ENCODE measurements at regions not wholly inside any gene's neighbourhood (a gene's known extent, or its start where the extent isn't known, plus 50 kb on each side); places are given as distances from the start of the nearest gene placed in this dataset.

DNA sequence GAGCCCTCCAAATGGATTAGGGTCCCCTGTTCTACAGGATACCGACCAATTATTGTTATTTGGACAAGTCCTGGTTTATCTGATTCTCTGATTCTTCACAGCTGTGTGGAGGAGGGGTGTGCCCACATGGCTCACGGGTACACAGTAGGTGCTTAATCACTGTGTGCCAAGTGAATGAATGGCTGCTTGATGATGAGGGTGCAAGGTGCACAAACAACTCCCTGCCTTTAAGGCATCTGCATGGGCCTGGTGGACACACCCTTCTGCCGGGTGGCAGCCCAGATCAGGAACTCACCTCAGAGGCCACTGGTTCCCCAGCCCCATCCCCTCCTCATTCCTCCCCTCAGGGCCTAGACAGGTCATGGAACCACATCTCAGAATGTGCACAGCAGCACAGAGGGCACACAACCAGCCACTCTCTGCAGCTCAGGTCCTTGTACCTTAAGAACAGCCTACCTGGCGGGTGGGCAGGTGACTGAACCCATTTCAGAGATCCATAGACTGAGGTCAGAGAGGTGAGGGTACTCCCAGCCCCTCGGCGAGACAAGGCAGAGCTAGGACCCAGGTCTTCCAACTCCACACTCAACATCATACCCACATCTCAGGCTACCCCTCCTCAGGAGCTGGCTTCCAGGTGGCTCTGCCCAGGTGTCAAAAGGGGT lies 50.3 kb downstream of the SHANK2 start:
- no peak for DNase-seq
- no peak overlapping the region for H3K4me3 ChIP-seq
- H3K4me1 ChIP-seq = no peaks in the 10 kb centered on the region
- H3K27me3 ChIP-seq = no peaks in the 10 kb centered on the region
- no peak overlapping the region for H3K27ac ChIP-seq
- no peaks in the 10 kb centered on the region for H3K9me3 ChIP-seq (replicated peaks)
- H3K36me3 ChIP-seq = no peaks in the 10 kb centered on the region

DNA sequence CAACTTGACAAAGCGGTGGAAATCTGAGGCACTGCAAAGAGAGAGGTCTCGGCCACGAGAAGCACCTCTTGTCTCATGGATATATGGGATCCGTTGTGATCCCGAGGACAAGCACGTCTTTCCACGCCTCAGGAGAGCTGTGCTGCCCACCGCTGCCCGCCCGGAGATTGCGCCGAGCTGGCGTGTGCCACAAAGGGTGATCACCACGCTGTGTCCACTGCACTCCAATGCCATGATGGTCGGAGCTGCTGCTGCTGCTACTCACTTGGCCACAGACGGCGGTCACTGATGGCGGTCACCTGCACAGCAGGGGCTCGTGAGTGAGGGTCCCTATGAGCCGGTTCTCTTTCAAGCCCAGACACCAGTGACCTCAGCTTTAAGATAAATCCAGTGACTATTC lies 51.1 kb downstream of the SHANK2 start:
- H3K9me3 ChIP-seq (replicated peaks) = no peaks in the 10 kb centered on the region
- H3K27ac ChIP-seq = no peak overlapping the region
- no peak for DNase-seq
- H3K36me3 ChIP-seq = no peaks in the 10 kb centered on the region
- no peaks in the 10 kb centered on the region for H3K4me1 ChIP-seq
- H3K27me3 ChIP-seq = no peaks in the 10 kb centered on the region
- no peak overlapping the region for H3K4me3 ChIP-seq

DNA sequence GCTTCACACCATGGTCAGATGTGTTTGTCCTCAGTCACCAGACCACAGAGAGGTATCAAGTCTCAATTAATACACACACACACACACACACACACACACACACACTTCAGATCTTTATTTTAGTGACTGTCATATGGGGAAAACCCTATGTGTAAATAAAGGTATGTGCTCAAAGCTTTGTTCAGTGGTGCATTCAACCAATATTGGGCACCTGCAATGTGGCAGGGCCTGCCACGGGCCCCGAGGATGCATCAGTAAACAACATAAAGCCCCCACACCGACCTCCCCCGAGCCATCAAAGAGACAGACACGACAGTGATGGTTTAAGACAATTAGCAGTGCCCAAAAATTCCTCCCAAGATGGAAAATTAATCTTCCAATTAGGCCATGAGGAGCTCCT lies 51.6 kb downstream of the SHANK2 start:
- no peak overlapping the region for H3K4me3 ChIP-seq
- no peaks in the 10 kb centered on the region for H3K27me3 ChIP-seq
- no peaks in the 10 kb centered on the region for H3K36me3 ChIP-seq
- DNase-seq = no peak
- no peaks in the 10 kb centered on the region for H3K9me3 ChIP-seq (replicated peaks)
- H3K4me1 ChIP-seq = no peaks in the 10 kb centered on the region
- H3K27ac ChIP-seq = no peak overlapping the region

DNA sequence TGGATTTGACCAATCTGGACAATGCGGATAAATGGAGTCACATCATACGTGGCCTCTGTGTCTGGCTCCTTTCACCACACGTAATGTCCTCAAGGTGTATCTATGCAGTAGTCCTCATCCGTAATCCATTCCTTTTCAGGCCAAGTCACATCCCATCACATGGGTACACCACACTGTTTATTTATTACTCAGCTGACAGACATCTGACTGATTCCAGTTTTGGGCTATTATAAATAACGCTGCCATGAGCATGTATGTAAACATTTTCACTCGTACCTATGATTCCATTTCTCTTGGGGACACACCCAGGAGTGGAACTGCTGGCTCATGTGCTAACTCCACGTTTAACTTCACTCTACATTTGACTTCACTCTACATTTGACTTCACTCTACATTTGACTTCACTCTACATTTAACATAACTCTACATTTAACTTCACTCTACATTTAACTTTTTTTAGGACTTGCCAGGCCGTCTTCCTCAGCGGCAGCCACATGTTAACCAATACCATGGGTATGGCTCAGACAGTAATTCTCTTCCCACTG lies 52.1 kb downstream of the SHANK2 start:
- Histone ChIP-seq H3K27ac (no peak overlapping the region), H3K36me3 (no peaks in the 10 kb centered on the region), H3K27me3 (no peaks in the 10 kb centered on the region), H3K4me3 (no peak overlapping the region), H3K9me3 (replicated peaks) (no peaks in the 10 kb centered on the region), H3K4me1 (no peaks in the 10 kb centered on the region)
- no peak for DNase-seq

DNA sequence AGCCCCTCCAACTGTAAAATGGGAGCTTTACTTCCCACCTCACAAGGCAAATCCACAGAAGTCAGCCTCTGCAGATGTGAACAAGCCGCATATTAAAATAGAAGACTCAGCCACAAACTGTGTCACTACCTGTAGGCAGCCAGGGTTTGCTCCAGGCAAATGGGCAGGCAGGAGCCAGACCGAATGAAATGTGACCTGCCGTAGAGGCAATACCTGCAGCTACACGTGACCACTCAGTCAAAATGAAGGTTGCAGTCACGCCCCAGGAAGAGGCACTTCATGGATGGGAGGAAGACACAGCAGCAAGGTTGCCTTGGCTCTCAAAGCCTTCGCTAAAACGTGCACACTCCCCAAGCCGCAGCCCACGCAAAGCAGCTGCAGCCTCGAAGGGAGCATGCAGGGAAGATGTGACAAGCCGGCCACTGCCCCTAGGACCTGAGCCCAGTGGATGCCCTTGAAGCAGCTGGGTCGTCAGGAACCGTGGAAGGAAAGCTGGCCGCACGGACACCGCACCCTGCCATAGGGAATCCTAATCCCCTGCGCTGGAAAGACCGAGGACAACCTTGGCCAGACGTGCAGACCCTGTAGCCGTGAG lies 53.1 kb downstream of the SHANK2 start:
- Histone ChIP-seq H3K36me3 (no peaks in the 10 kb centered on the region), H3K4me3 (no peak overlapping the region), H3K27ac (no peak overlapping the region), H3K4me1 (no peaks in the 10 kb centered on the region), H3K9me3 (replicated peaks) (no peaks in the 10 kb centered on the region), H3K27me3 (no peaks in the 10 kb centered on the region)
- DNase-seq = no peak

DNA sequence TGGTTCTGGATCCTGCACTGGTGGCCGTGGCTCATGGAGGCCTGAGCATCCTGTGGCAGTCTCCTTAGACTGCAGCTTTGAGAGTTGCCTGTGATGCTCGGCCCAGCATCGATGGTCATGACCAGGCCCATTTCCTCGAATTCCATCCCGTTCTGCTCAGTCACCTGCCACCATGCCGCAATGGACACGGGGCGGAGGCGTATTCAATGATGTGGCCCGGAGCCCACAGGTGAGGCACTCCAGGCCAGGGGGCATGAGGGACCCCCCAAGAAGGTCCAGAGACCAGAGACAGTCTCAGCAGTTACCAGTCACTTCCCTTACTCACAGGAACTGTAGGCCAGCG lies 53.6 kb downstream of the SHANK2 start:
- Histone ChIP-seq H3K27ac (no peak overlapping the region), H3K4me1 (no peaks in the 10 kb centered on the region), H3K27me3 (no peaks in the 10 kb centered on the region), H3K4me3 (no peak overlapping the region), H3K36me3 (no peaks in the 10 kb centered on the region), H3K9me3 (replicated peaks) (no peaks in the 10 kb centered on the region)
- no peak for DNase-seq

DNA sequence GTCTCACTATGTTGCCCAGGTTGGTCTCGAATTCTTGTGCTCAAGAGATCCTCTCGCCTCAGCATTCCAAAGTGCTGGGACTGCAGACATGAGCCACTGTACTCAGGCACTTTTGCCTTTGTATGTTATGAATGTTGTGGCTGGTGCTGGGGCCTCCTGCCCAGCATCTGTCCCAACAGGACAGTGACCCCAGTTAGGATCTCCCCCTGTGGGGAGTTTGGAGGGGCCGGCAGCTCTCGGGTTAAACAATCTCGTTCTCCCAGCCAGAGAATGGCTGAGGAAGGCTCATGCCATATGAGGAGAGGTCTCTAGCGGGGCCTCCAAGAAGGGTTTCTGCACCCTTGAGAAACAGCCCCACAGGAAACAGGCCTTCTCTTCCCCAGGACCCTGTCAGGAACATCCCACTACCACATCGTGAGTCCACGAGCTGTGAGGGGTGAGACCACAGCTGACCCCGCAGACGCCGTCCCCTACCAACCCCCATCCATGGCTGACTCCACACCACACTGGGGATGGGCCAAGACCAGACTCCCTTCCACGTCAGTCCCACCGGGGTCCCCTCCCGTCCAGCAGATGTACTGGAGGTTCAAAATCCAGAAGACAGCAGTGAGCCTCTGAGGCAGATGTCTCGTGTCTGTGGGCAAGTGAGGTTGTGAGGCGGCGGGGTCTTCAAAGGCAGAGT lies 54.1 kb downstream of the SHANK2 start:
- H3K4me3 ChIP-seq = no peak overlapping the region
- H3K27me3 ChIP-seq = no peaks in the 10 kb centered on the region

DNA sequence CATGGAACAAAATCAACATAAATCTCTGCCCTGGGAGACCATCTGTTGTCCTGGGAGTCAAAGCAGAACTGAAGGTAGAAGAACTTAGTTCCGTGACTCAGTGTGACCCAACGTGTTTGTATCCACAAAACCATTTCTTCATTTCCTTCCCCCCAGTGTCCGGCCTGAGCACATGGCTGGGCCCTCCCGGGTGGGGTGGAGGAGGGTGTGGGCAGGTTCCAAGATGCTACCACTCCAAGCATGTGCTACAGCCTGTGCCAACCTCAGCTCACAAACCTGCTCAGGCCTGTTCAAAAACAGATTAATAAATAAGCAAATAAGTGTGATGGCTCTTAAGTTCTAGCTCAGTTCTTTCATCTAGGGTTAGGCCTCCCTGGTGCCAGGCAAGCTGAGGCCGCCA lies 55.3 kb downstream of the SHANK2 start:
- no peak overlapping the region for H3K27ac ChIP-seq
- DNase-seq = no peak

More for the DNA sequence above, 54.1 kb downstream of the SHANK2 start:
- Histone ChIP-seq H3K9me3 (replicated peaks) (no peaks in the 10 kb centered on the region), H3K4me1 (no peaks in the 10 kb centered on the region), H3K27ac (no peak overlapping the region), H3K36me3 (no peaks in the 10 kb centered on the region)
- DNase-seq = no peak

DNA sequence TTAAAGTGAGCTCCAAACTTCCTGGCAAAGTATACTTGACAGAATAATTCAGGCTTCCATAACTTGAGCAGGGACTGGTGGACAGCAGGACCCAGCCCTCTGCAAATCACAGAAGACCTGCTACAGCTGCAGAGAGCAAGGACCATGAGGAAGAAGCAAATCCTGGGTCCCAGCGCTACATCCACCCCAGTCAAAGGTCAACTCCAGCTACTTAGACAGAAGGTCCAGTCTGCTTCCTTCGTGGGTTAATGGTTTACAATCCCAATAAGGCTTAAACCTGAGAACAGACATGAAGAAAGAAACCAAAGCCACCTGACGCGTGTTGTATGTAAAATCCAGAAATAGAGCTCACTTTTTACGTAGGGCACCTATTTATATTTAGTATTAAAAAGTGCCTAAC lies 57.7 kb downstream of the SHANK2 start:
- H3K36me3 ChIP-seq = no peaks in the 10 kb centered on the region
- no peak overlapping the region for H3K27ac ChIP-seq
- H3K4me1 ChIP-seq = no peaks in the 10 kb centered on the region
- no peak overlapping the region for H3K4me3 ChIP-seq
- no peaks in the 10 kb centered on the region for H3K9me3 ChIP-seq (replicated peaks)
- no peaks in the 10 kb centered on the region for H3K27me3 ChIP-seq
- no peak for DNase-seq

More for the DNA sequence above, 55.3 kb downstream of the SHANK2 start:
- Histone ChIP-seq H3K4me3 (no peak overlapping the region), H3K27me3 (no peaks in the 10 kb centered on the region), H3K4me1 (no peaks in the 10 kb centered on the region), H3K36me3 (no peaks in the 10 kb centered on the region), H3K9me3 (replicated peaks) (no peaks in the 10 kb centered on the region)

DNA sequence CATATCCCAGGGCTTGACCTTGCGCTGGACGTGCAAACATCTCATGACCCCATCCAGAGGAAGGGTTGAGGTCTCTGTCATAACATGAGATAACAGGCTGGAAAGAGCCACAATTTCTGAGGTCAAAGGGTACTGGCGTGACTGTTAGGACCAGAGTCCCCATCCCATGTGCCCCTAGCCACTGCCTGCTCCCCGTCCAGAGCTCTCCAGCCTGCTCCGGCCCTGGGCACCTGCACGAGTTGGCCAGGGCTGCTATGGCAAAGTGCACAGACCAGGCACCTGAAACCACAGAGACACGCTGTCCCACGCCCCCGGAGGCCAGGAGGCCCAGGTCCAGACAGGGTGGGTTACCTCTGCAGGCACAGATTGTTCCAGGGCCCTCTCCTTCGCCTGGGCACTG lies 58.9 kb downstream of the SHANK2 start:
- no peak for DNase-seq
- H3K4me3 ChIP-seq = no peak overlapping the region
- no peaks in the 10 kb centered on the region for H3K36me3 ChIP-seq
- H3K9me3 ChIP-seq (replicated peaks) = no peaks in the 10 kb centered on the region
- H3K27me3 ChIP-seq = no peaks in the 10 kb centered on the region; the same call in 1 of the 2 replicates
- H3K4me1 ChIP-seq = no peaks in the 10 kb centered on the region
- no peak overlapping the region for H3K27ac ChIP-seq

DNA sequence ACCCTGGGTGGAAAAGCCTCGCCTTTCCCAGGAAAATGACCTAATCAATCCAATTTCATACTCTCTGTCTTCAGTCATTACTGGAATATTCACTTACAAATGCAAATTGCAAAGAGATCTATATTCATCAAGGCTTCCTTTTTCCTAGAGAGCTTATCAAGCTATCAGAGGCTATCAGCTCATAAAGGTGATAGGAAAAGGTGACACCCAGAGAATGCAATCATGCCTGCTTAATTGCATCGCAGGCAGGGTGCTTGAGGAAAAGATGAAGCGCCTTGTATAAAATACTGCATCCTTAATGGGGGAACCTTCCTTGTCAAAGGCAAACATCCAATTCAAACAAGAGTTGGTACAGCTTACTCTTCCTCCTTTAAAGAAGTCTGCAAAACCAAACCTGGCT lies 59.7 kb downstream of the SHANK2 start:
- Histone ChIP-seq H3K27me3 (no peaks in the 10 kb centered on the region; the same call in 1 of the 2 replicates), H3K9me3 (replicated peaks) (no peaks in the 10 kb centered on the region), H3K36me3 (no peaks in the 10 kb centered on the region), H3K4me1 (no peaks in the 10 kb centered on the region), H3K27ac (no peak overlapping the region), H3K4me3 (no peak overlapping the region)
- DNase-seq = no peak

DNA sequence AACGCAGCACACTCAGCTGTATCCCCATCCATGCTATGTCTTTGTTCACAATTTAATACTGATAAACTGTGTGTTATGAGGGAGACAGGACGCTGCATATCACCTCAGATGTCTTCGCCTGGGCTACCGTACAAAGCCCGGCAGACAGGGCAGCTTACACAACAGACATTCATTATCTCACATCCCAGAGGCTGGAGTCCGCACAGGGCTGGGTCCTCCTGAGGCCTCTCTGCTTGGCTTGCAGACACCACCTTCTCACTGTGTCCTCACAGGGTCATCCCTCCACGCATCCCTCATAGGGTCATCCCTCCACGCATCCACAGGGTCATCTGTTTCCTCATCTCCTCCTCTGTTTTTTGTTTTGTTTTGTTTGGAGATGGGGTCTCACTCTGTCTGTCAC lies 61.2 kb downstream of the SHANK2 start:
- Histone ChIP-seq H3K36me3 (no peaks in the 10 kb centered on the region), H3K4me3 (no peak overlapping the region), H3K4me1 (no peaks in the 10 kb centered on the region), H3K27ac (no peak overlapping the region), H3K9me3 (replicated peaks) (no peaks in the 10 kb centered on the region), H3K27me3 (no peaks in the 10 kb centered on the region; the same call in 1 of the 2 replicates)
- no peak for DNase-seq

DNA sequence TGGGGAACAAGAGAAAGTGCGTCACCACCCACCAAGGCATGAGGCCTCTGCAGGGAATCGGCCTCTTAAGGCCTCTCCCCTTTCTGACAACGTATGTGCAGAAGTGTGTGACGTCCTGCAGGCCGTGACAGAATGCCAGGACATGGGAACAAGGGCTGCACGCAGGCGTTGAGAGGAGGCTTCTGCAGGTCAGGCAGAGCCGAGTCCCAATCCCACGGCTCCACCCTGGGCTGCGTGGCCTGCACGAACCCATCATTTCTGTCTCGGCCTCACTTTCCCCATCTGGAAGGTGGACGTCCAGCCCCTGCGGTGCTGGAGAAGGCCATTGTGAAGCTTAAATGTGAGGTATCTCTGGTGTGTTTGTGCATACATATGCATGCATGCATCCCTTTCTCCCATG lies 61.8 kb downstream of the SHANK2 start:
- no peaks in the 10 kb centered on the region for H3K4me1 ChIP-seq
- H3K27ac ChIP-seq = no peak overlapping the region
- H3K9me3 ChIP-seq (replicated peaks) = no peaks in the 10 kb centered on the region
- no peak for DNase-seq
- H3K27me3 ChIP-seq = no peaks in the 10 kb centered on the region; the same call in 1 of the 2 replicates
- H3K4me3 ChIP-seq = no peak overlapping the region
- H3K36me3 ChIP-seq = no peaks in the 10 kb centered on the region

DNA sequence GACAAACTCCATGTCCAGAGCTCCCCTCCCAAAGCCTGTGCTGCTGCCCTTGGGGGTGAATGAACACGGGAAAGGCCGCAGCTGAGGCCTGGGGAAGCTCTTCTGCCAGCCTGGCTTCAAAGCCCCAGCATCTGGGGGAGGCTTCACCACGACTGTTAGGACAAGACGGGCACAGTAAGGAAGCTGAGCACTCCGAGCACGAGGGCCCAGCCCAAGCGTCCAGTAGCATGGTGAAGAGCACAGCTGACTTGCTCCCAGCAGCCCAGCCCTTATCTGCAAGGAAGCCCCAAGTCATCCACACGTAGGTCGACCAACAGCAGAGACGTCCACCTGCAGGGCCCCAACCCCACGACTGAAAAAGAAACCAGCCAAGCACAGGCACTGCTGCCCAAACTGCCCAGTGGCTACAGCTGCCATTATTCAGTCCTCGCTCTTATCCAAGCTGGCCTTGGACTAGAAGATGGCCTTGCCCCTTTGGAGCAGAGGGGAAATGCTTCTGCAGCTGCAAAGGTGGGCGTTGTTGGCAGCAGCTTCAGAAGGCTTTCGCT lies 62.5 kb downstream of the SHANK2 start:
- H3K27ac ChIP-seq = no peak overlapping the region
- H3K9me3 ChIP-seq (replicated peaks) = no peaks in the 10 kb centered on the region
- no peak overlapping the region for H3K4me3 ChIP-seq
- DNase-seq = no peak
- H3K4me1 ChIP-seq = no peaks in the 10 kb centered on the region
- H3K36me3 ChIP-seq = no peaks in the 10 kb centered on the region
- no peaks in the 10 kb centered on the region; the same call in 1 of the 2 replicates for H3K27me3 ChIP-seq

Data from SJCRH30 (cell line).